HepG2 (cell line): ENCODE measurements at regions not wholly inside any gene's neighbourhood (a gene's known extent, or its start where the extent isn't known, plus 50 kb on each side); places are given as distances from the start of the nearest gene placed in this dataset.

Experiments used
- BCL6 ChIP-seq: IDR thresholded peaks from 2 replicates; pipeline ENCODE4 v1.6.1; 2016; ENCODE audit warnings: missing genetic modification reagents, missing compliant biosample characterization
- CSRNP2 ChIP-seq: sonication (generic); formaldehyde crosslinking; conservative IDR thresholded peaks from 2 replicates; pipeline ENCODE4 v1.8.0; 2022; ENCODE audit warnings: low read depth, missing genetic modification reagents
- FOXP1 ChIP-seq, 2 experiments: fragments of 450-650 bp in 1 of 2; IDR thresholded peaks; 2 replicates each; pipeline ENCODE4 v1.6.1; 2017 to 2018; ENCODE audit warnings: antibody characterized with exemption in 1 of 2
- GFI1 ChIP-seq: sonication (generic); formaldehyde crosslinking; IDR thresholded peaks from 2 replicates; pipeline ENCODE4 v1.5.0; 2020; ENCODE audit warnings: missing genetic modification reagents, mild to moderate bottlenecking, borderline replicate concordance
- KDM5B ChIP-seq: sonication (generic); formaldehyde crosslinking; IDR thresholded peaks from 2 replicates; pipeline ENCODE4 v1.4.0; 2020; ENCODE audit warnings: missing genetic modification reagents, mild to moderate bottlenecking, borderline replicate concordance
- MTA3 ChIP-seq: sonication (generic); formaldehyde crosslinking; IDR thresholded peaks from 2 replicates; pipeline ENCODE4 v1.4.0; 2020; ENCODE audit warnings: missing genetic modification reagents
- NCOA2 ChIP-seq: sonication (generic); formaldehyde crosslinking; IDR thresholded peaks from 2 replicates; pipeline ENCODE4 v1.8.0; 2022; ENCODE audit warnings: inconsistent platforms
- SOX5 ChIP-seq: IDR thresholded peaks from 2 replicates; pipeline ENCODE4 v1.6.1; 2016; ENCODE audit warnings: borderline replicate concordance
- TBP ChIP-seq: sonication (generic); formaldehyde crosslinking; IDR thresholded peaks from 2 replicates; pipeline ENCODE4 v1.5.0; 2020; ENCODE audit warnings: missing genetic modification reagents
- TCF12 ChIP-seq, 2 experiments: fragments of 450-650 bp in 1 of 2; sonication (generic) in 1 of 2; formaldehyde crosslinking in 1 of 2; IDR thresholded peaks; 2 replicates each; pipeline versions ENCODE4 v1.6.1 to v1.8.0; 2017 to 2022; ENCODE audit warnings: antibody characterized with exemption in 1 of 2, mild to moderate bottlenecking in 1 of 2, missing genetic modification reagents in 1 of 2, moderate library complexity in 1 of 2
- ZFP36 ChIP-seq: fragments of 150-350 bp; IDR thresholded peaks from 2 replicates; pipeline ENCODE4 v1.6.1; 2018; ENCODE audit warnings: borderline replicate concordance, low read length, low read depth; ENCODE audit not compliant: partially characterized antibody
- ZFP36L2 ChIP-seq: sonication (generic); formaldehyde crosslinking; IDR thresholded peaks from 2 replicates; pipeline ENCODE4 v1.4.0; 2020; ENCODE audit warnings: missing genetic modification reagents
- ZMYM4 ChIP-seq: sonication (generic); formaldehyde crosslinking; IDR thresholded peaks from 2 replicates; pipeline ENCODE4 v1.8.1; 2023; ENCODE audit warnings: mild to moderate bottlenecking, missing genetic modification reagents
- ZNF280D ChIP-seq: sonication (generic); formaldehyde crosslinking; IDR thresholded peaks from 2 replicates; pipeline ENCODE4 v1.5.1; 2020; ENCODE audit warnings: mild to moderate bottlenecking, missing genetic modification reagents
- ZNF484 ChIP-seq: sonication (generic); formaldehyde crosslinking; IDR thresholded peaks from 2 replicates; pipeline ENCODE4 v1.5.1; 2020; ENCODE audit warnings: mild to moderate bottlenecking, low read depth, missing genetic modification reagents, borderline replicate concordance
- ZNF562 ChIP-seq: sonication (generic); formaldehyde crosslinking; IDR thresholded peaks from 2 replicates; pipeline ENCODE4 v1.8.0; 2022; ENCODE audit warnings: missing genetic modification reagents, borderline replicate concordance
- ZNF816 ChIP-seq: sonication (generic); formaldehyde crosslinking; IDR thresholded peaks from 2 replicates; pipeline ENCODE4 v1.8.0; 2022; ENCODE audit warnings: missing genetic modification reagents, mild to moderate bottlenecking, borderline replicate concordance
- ZNF839 ChIP-seq: sonication (generic); formaldehyde crosslinking; IDR thresholded peaks from 2 replicates; pipeline ENCODE4 v1.4.0; 2020; ENCODE audit warnings: missing genetic modification reagents, mild to moderate bottlenecking, borderline replicate concordance
- TF ChIP-seq, protein P1 (sequence below): sonication (generic); formaldehyde crosslinking; IDR thresholded peaks from 2 replicates; pipeline ENCODE4 v1.5.0; 2020; ENCODE audit warnings: missing genetic modification reagents
- TF ChIP-seq, protein P2 (sequence below), 2 experiments: IDR thresholded peaks; 2 replicates each; pipeline ENCODE4 v1.6.1; 2011 to 2012; ENCODE audit warnings: low read length in 2 of 2, borderline replicate concordance in 1 of 2, low read depth in 1 of 2, mild to moderate bottlenecking in 1 of 2, moderate library complexity in 1 of 2

DNA sequence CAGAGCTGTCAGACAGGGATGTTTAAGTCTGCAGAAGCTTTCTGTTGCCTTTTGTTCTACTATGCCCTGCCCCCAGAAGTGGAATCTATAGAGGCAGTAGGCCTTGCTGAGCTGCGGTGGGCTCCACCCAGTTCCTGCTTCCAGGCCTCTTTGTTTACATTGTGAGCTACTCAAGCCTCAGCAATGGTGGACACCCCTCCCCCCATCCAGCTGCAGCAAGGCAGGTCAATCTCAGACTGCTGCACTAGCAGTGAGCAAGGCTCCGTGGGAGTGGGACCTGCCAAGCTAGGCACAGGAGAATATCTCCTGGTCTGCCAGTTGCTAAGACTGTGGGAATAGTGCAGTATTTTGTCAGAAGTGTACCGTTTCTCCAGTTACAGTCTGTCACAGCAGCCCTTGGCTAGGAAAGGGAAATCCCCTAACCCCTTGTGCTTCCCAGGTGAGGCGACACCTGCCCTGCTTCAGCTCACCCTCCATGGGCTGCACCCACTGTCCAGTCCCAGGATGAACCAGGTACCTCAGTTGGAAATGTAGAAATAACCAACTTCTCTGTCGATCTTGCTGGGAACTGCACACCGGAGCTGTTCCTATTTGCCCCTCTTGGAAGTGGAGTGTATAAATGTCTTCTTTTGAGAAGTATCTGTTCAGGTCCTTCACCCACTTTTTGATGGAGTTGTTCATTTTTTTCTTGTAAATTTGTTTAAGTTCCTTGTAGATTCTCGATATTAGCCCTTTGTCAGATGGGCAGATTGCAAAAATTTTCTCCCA, 213.5 kb upstream of the SLC38A2 start (continued):
- peak; percentile 51; the same call in 1 of the 2 replicates for TF ChIP-seq ZNF280D (CRISPR knock-in tag)
- TF ChIP-seq, protein P1, sequence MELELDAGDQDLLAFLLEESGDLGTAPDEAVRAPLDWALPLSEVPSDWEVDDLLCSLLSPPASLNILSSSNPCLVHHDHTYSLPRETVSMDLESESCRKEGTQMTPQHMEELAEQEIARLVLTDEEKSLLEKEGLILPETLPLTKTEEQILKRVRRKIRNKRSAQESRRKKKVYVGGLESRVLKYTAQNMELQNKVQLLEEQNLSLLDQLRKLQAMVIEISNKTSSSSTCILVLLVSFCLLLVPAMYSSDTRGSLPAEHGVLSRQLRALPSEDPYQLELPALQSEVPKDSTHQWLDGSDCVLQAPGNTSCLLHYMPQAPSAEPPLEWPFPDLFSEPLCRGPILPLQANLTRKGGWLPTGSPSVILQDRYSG (CRISPR knock-in tag): no peak
- no peak for TF ChIP-seq CSRNP2 (CRISPR knock-in tag)
- TF ChIP-seq, protein P2, sequence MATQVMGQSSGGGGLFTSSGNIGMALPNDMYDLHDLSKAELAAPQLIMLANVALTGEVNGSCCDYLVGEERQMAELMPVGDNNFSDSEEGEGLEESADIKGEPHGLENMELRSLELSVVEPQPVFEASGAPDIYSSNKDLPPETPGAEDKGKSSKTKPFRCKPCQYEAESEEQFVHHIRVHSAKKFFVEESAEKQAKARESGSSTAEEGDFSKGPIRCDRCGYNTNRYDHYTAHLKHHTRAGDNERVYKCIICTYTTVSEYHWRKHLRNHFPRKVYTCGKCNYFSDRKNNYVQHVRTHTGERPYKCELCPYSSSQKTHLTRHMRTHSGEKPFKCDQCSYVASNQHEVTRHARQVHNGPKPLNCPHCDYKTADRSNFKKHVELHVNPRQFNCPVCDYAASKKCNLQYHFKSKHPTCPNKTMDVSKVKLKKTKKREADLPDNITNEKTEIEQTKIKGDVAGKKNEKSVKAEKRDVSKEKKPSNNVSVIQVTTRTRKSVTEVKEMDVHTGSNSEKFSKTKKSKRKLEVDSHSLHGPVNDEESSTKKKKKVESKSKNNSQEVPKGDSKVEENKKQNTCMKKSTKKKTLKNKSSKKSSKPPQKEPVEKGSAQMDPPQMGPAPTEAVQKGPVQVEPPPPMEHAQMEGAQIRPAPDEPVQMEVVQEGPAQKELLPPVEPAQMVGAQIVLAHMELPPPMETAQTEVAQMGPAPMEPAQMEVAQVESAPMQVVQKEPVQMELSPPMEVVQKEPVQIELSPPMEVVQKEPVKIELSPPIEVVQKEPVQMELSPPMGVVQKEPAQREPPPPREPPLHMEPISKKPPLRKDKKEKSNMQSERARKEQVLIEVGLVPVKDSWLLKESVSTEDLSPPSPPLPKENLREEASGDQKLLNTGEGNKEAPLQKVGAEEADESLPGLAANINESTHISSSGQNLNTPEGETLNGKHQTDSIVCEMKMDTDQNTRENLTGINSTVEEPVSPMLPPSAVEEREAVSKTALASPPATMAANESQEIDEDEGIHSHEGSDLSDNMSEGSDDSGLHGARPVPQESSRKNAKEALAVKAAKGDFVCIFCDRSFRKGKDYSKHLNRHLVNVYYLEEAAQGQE (IDR thresholded peaks at IDR 0.05; ENCODE audit: borderline replicate concordance in 1 of 2, low read depth in 1 of 2, low read length in 2 of 2): no peak
- peak; percentile 82 for TF ChIP-seq SOX5 (CRISPR knock-in tag)
- TF ChIP-seq FOXP1 (IDR thresholded peaks at IDR 0.05): no peak
- peak; percentile 70 for TF ChIP-seq FOXP1 (CRISPR knock-in tag; IDR thresholded peaks at IDR 0.05)
- no peak for TF ChIP-seq TCF12 (IDR thresholded peaks at IDR 0.05)
- TF ChIP-seq TCF12 (CRISPR knock-in tag; IDR thresholded peaks at IDR 0.05): no peak
- TF ChIP-seq NCOA2: peak; percentile 77
- peak; percentile 64; the same call in 1 of the 2 replicates for TF ChIP-seq GFI1 (CRISPR knock-in tag)
- TF ChIP-seq MTA3 (CRISPR knock-in tag): no peak
- TF ChIP-seq ZNF562: no peak
- no peak for TF ChIP-seq ZFP36
- TF ChIP-seq ZMYM4: peak; percentile 95
- TF ChIP-seq ZNF484 (CRISPR knock-in tag): no peak
- no peak for TF ChIP-seq ZFP36L2 (CRISPR knock-in tag)
- TF ChIP-seq TBP: no peak
- peak; percentile 56; the same call in 1 of the 2 replicates for TF ChIP-seq KDM5B
- TF ChIP-seq BCL6: peak; percentile 55
- TF ChIP-seq ZNF816 (CRISPR knock-in tag): no peak; the same call in 1 of the 2 replicates
- TF ChIP-seq ZNF839 (CRISPR knock-in tag): no peak
